Breast epithelium (tissue), 3 donors: ENCODE measurements at regions not wholly inside any gene's neighbourhood (a gene's known extent, or its start where the extent isn't known, plus 50 kb on each side); places are given as distances from the start of the nearest gene placed in this dataset.

Source experiments
- POLR2A ChIP-seq: fragments of 450-650 bp; IDR thresholded peaks from one replicate; pipeline ENCODE4 v1.6.1; 2016; ENCODE audit warnings: antibody characterized with exemption, mild to moderate bottlenecking, moderate library complexity
- POLR2AphosphoS5 ChIP-seq, 3 donors: sonication (generic); formaldehyde crosslinking; IDR thresholded peaks; one replicate each; pipeline ENCODE4 v1.6.1; 2017; ENCODE audit warnings: antibody characterized with exemption in 3 of 3
- TF ChIP-seq, protein P1 (sequence below), 3 donors: fragments of 450-650 bp; IDR thresholded peaks; one replicate each; pipeline ENCODE4 v1.5.1; 2016 to 2017; ENCODE audit warnings: antibody characterized with exemption in 3 of 3, mild to moderate bottlenecking in 3 of 3, moderate library complexity in 3 of 3

DNA sequence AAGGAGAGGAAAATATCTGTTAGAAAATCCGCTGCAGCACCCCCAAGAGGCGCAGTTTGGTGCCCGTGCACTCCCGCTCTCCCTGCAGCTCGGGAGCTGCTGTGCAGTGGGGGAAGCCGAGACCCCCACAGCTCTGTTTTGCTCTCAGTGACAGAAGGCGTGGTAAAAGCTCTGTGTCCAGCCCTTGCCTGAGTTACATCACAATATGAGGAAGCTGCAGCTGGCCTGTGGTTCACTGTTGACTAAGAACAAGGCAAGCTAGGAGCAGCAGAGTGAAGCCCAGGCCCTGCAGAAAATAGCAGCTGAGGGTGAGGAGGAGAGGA, 88.5 kb upstream of the ADRA2C start:
- TF ChIP-seq POLR2A (no peak), POLR2AphosphoS5 (IDR thresholded peaks at IDR 0.05) (no peak)
- TF ChIP-seq, protein P1, sequence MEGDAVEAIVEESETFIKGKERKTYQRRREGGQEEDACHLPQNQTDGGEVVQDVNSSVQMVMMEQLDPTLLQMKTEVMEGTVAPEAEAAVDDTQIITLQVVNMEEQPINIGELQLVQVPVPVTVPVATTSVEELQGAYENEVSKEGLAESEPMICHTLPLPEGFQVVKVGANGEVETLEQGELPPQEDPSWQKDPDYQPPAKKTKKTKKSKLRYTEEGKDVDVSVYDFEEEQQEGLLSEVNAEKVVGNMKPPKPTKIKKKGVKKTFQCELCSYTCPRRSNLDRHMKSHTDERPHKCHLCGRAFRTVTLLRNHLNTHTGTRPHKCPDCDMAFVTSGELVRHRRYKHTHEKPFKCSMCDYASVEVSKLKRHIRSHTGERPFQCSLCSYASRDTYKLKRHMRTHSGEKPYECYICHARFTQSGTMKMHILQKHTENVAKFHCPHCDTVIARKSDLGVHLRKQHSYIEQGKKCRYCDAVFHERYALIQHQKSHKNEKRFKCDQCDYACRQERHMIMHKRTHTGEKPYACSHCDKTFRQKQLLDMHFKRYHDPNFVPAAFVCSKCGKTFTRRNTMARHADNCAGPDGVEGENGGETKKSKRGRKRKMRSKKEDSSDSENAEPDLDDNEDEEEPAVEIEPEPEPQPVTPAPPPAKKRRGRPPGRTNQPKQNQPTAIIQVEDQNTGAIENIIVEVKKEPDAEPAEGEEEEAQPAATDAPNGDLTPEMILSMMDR (IDR thresholded peaks at IDR 0.05): no peak
